Uterus (tissue), 3 donors: ENCODE measurements at regions not wholly inside any gene's neighbourhood (a gene's known extent, or its start where the extent isn't known, plus 50 kb on each side); places are given as distances from the start of the nearest gene placed in this dataset.

Source experiments
- DNase-seq, 2 donors: peaks; one replicate each; pipeline ENCODE4 v3.0.0-alpha.2; 2019 to 2020
- H3K27ac ChIP-seq, 2 donors: fragments of 200-600 bp; sonication (generic); 1 replicate in 1 of 2; 2 replicates in 1 of 2; pipeline ENCODE4 v1.5.1; 2016 to 2018
- H3K27me3 ChIP-seq, 2 donors: fragments of 200-600 bp; sonication (generic); one replicate each; pipeline ENCODE4 v1.5.1; 2018 to 2019; ENCODE audit warnings: control low read depth in 1 of 2
- H3K36me3 ChIP-seq, 2 donors: fragments of 200-600 bp; sonication (generic); one replicate each; pipeline ENCODE4 v1.5.1; 2019; ENCODE audit warnings: control low read depth in 1 of 2
- H3K4me1 ChIP-seq, 2 donors: fragments of 200-600 bp; sonication (generic); one replicate each; pipeline ENCODE4 v1.5.1; 2018 to 2019; ENCODE audit warnings: control low read depth in 1 of 2
- H3K4me3 ChIP-seq, 2 donors: fragments of 200-600 bp; sonication (generic); 1 replicate in 1 of 2; 2 replicates in 1 of 2; pipeline ENCODE4 v1.5.1; 2018 to 2019; ENCODE audit warnings: mild to moderate bottlenecking in 1 of 2
- H3K9me3 ChIP-seq, 2 donors: fragments of 200-600 bp; sonication (generic); one replicate each; pipeline ENCODE4 v1.5.1; 2019; ENCODE audit warnings: control low read depth in 1 of 2
- CTCF ChIP-seq, 4 experiments: fragments of 200-600 bp in 2 of 4; fragments of 450-650 bp in 2 of 4; sonication (generic) in 2 of 4; IDR thresholded peaks; one replicate each; pipeline ENCODE4 v1.5.1; 2016 to 2019; ENCODE audit warnings: antibody characterized with exemption in 4 of 4, mild to moderate bottlenecking in 2 of 4, moderate library complexity in 1 of 4
- POLR2A ChIP-seq, 2 donors: fragments of 450-650 bp; IDR thresholded peaks; one replicate each; pipeline ENCODE4 v1.6.1; 2016; ENCODE audit warnings: antibody characterized with exemption in 2 of 2, mild to moderate bottlenecking in 1 of 2, moderate library complexity in 1 of 2
- intact Hi-C: fragments of 100-400 bp; cut with DNase I; formaldehyde crosslinking; loops from one replicate; pipeline ENCODE4 v1.15.1; 2023; ENCODE audit warnings: low total_unique reads
- donor health status: DM: yes; HTN: yes; CAD: no.

GRCh38 chr4:114389070-114389685 is 209.4 kb upstream of the UGT8 start:
- Histone ChIP-seq H3K4me3 (no peak overlapping the region), H3K27me3 (no peaks in the 10 kb centered on the region), H3K27ac (no peak overlapping the region), H3K4me1 (no peaks in the 10 kb centered on the region), H3K36me3 (no peaks in the 10 kb centered on the region), H3K9me3 (no peaks in the 10 kb centered on the region)
- intact Hi-C loops = no loop called here
- no peak for DNase-seq
- TF ChIP-seq POLR2A (IDR thresholded peaks at IDR 0.05) (no peak), CTCF (IDR thresholded peaks at IDR 0.05) (no peak)

- H3K27ac ChIP-seq = no peak overlapping the region
- H3K4me1 ChIP-seq = no peaks in the 10 kb centered on the region
- H3K27me3 ChIP-seq = no peaks in the 10 kb centered on the region
- intact Hi-C loops = no loop called here
- no peak overlapping the region for H3K4me3 ChIP-seq
- no peaks in the 10 kb centered on the region for H3K9me3 ChIP-seq
- no peak for TF ChIP-seq POLR2A (IDR thresholded peaks at IDR 0.05)
- no peak for TF ChIP-seq CTCF (IDR thresholded peaks at IDR 0.05)
- no peak for DNase-seq
- H3K36me3 ChIP-seq = no peaks in the 10 kb centered on the region
Observed at GRCh38 chr4:114393295-114394038, 205.1 kb upstream of the UGT8 start.

- TF ChIP-seq POLR2A (IDR thresholded peaks at IDR 0.05) = no peak
- TF ChIP-seq CTCF (IDR thresholded peaks at IDR 0.05) = no peak
- no peak overlapping the region for H3K4me3 ChIP-seq
- no peaks in the 10 kb centered on the region for H3K9me3 ChIP-seq
- no peak overlapping the region for H3K27ac ChIP-seq
- H3K27me3 ChIP-seq = no peaks in the 10 kb centered on the region
- no peaks in the 10 kb centered on the region for H3K36me3 ChIP-seq
- intact Hi-C loops = no loop called here
- H3K4me1 ChIP-seq = no peaks in the 10 kb centered on the region
- DNase-seq = no peak
Observed at GRCh38 chr4:114396808-114397207, 201.8 kb upstream of the UGT8 start.

GRCh38 chr4:114398410-114398809 is 200.2 kb upstream of the UGT8 start:
- no peak overlapping the region for H3K4me3 ChIP-seq

More at GRCh38 chr4:114398410-114398809, 200.2 kb upstream of the UGT8 start:
- intact Hi-C loops = no loop called here
- no peak for TF ChIP-seq POLR2A (IDR thresholded peaks at IDR 0.05)
- TF ChIP-seq CTCF (IDR thresholded peaks at IDR 0.05) = no peak
- no peak overlapping the region for H3K27ac ChIP-seq
- H3K36me3 ChIP-seq = no peaks in the 10 kb centered on the region
- no peak for DNase-seq
- no peaks in the 10 kb centered on the region for H3K9me3 ChIP-seq
- H3K4me1 ChIP-seq = no peaks in the 10 kb centered on the region
- H3K27me3 ChIP-seq = no peaks in the 10 kb centered on the region
